ENCODE measurements at regions not wholly inside any gene's neighbourhood (a gene's known extent, or its start where the extent isn't known, plus 50 kb on each side); places are given as distances from the start of the nearest gene placed in this dataset.

DNA sequence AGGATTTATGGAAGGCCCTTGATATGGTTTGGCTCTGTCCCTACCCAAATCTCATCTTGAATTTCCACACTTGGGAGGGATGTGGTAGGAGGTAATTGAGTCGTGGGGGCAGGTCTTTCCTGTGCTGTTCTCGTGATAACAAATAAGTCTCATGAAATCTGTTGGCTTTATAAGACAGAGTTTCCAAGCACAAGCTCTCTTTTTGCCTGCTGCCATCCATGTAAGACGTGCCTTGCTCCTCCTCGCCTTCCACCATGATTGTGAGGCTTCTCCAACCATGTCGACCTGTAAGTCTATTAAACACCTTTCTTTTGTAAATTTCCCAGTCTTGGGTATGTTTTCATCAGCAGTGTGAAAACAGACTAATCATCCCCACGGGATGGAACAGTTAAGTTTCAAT, 557.2 kb upstream of the ISX start:
- Histone ChIP-seq H3K4me1 (no peaks in the 10 kb centered on the region), H3K36me3 (no peaks in the 10 kb centered on the region), H3K9me3 (peaks cover 0 to 18% (median 6%) of the 10 kb centered on the region in 4 donors), H3K4me3 (no peak overlapping the region), H3K27ac (no peak overlapping the region), H3K27me3 (peaks cover 0 to 10% (median 0%) of the 10 kb centered on the region in 3 donors)
- TF ChIP-seq, protein P1, sequence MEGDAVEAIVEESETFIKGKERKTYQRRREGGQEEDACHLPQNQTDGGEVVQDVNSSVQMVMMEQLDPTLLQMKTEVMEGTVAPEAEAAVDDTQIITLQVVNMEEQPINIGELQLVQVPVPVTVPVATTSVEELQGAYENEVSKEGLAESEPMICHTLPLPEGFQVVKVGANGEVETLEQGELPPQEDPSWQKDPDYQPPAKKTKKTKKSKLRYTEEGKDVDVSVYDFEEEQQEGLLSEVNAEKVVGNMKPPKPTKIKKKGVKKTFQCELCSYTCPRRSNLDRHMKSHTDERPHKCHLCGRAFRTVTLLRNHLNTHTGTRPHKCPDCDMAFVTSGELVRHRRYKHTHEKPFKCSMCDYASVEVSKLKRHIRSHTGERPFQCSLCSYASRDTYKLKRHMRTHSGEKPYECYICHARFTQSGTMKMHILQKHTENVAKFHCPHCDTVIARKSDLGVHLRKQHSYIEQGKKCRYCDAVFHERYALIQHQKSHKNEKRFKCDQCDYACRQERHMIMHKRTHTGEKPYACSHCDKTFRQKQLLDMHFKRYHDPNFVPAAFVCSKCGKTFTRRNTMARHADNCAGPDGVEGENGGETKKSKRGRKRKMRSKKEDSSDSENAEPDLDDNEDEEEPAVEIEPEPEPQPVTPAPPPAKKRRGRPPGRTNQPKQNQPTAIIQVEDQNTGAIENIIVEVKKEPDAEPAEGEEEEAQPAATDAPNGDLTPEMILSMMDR (IDR thresholded peaks at IDR 0.05) = no peak
- TF ChIP-seq POLR2A (IDR thresholded peaks at IDR 0.05) (no peak), POLR2AphosphoS5 (IDR thresholded peaks at IDR 0.05) (no peak), EP300 (IDR thresholded peaks at IDR 0.05) (no peak)
- intact Hi-C loops (cut with DNase I; ENCODE audit: low total_unique reads) = no loop called here
- WGBS, 5 donors = 50 to 65% (median 58%) methylated on average over 6 of the region's 6 CpGs
- DNase-seq = no peak

- no peaks in the 10 kb centered on the region for H3K9me3 ChIP-seq
- 80 to 91% (median 88%) methylated on average over 2 of the region's 2 CpGs for WGBS, 5 donors
- no peaks in the 10 kb centered on the region for H3K36me3 ChIP-seq
- H3K27me3 ChIP-seq = no peaks in the 10 kb centered on the region
- DNase-seq = no peak
- TF ChIP-seq POLR2AphosphoS5 (IDR thresholded peaks at IDR 0.05) = no peak
- intact Hi-C loops (cut with DNase I; ENCODE audit: low total_unique reads) = no loop called here
- no peak overlapping the region for H3K4me3 ChIP-seq
- no peak overlapping the region for H3K27ac ChIP-seq
- no peaks in the 10 kb centered on the region for H3K4me1 ChIP-seq
Observed at GRCh38 chr22:34526681-34527080, 539.3 kb upstream of the ISX start.

- Histone ChIP-seq H3K27ac (no peak overlapping the region), H3K4me3 (no peak overlapping the region), H3K4me1 (peaks cover 0 to 8% (median 0%) of the 10 kb centered on the region in 4 donors), H3K27me3 (no peaks in the 10 kb centered on the region), H3K36me3 (no peaks in the 10 kb centered on the region), H3K9me3 (peaks cover 0 to 2% (median 0%) of the 10 kb centered on the region in 4 donors)
- DNase-seq = peak in 1 of 2 donors; percentile 20
- intact Hi-C loops (cut with DNase I; ENCODE audit: low total_unique reads) = no loop called here
- TF ChIP-seq POLR2A (IDR thresholded peaks at IDR 0.05) (no peak), EP300 (IDR thresholded peaks at IDR 0.05) (no peak), POLR2AphosphoS5 (IDR thresholded peaks at IDR 0.05) (no peak)
- TF ChIP-seq, protein P1 (IDR thresholded peaks at IDR 0.05) = no peak
- WGBS, 5 donors = 8 to 23% (median 16%) methylated on average over 4 of the region's 4 CpGs
Observed at GRCh38 chr22:34534101-34534500, 531.9 kb upstream of the ISX start.

DNA sequence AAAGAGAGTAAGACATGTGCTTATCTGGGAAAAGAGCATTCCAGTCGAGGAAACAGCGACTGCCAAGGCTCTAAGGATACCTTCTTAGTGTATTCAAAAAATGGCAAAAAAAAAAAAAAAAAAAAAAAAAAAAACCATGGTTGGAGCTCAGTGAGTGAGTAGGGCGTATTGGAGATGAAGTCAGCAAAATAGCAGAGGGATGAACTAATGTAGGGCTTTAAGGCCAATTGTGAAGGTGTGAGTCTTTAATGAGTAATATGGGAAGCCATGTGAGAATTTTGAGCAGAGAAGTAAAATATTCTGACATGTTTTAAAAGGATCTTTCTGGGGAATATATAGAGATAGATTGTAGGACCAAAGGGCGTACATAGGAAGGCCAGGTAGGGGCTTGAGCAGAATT, 498.6 kb upstream of the ISX start:
- 78 to 88% (median 82%) methylated on average over 4 of the region's 4 CpGs for WGBS, 5 donors
- DNase-seq = no peak
- Histone ChIP-seq H3K9me3 (peaks cover 0 to 4% (median 0%) of the 10 kb centered on the region in 4 donors), H3K36me3 (no peaks in the 10 kb centered on the region), H3K27me3 (peaks cover 0 to 7% (median 0%) of the 10 kb centered on the region in 3 donors), H3K4me1 (no peaks in the 10 kb centered on the region), H3K27ac (no peak overlapping the region), H3K4me3 (no peak overlapping the region)
- TF ChIP-seq, protein P1 (IDR thresholded peaks at IDR 0.05) = no peak
- TF ChIP-seq POLR2AphosphoS5 (IDR thresholded peaks at IDR 0.05) (no peak), EP300 (IDR thresholded peaks at IDR 0.05) (no peak), POLR2A (IDR thresholded peaks at IDR 0.05) (no peak)
- intact Hi-C loops (cut with DNase I; ENCODE audit: low total_unique reads) = no loop called here

DNA sequence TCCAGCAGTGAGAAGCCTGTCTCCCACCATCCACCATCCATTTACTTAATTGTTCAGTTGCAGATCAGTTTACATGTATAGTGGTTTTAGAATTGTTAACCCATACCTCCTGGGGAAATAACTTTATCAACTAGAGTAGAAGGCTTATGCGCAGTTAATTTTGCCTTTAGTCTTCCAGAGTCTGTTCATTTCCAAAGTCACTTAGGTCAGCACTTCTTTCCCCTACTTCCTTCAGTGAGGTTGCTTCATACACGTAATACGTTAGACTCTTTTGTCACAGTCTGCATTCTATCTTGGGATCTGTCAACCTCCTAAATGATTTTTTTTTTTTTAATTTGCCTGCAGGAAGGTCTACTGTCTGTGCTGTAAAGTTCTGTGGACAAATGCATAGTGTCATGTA, 495.6 kb upstream of the ISX start:
- DNase-seq = no peak
- Histone ChIP-seq H3K4me1 (no peaks in the 10 kb centered on the region), H3K36me3 (no peaks in the 10 kb centered on the region), H3K4me3 (no peak overlapping the region), H3K27me3 (no peaks in the 10 kb centered on the region), H3K27ac (no peak overlapping the region), H3K9me3 (peaks cover 0 to 9% (median 4%) of the 10 kb centered on the region in 4 donors)
- 68 to 81% (median 71%) methylated on average over 3 of the region's 3 CpGs for WGBS, 5 donors
- intact Hi-C loops (cut with DNase I; ENCODE audit: low total_unique reads) = no loop called here
- TF ChIP-seq EP300 (IDR thresholded peaks at IDR 0.05) (no peak), POLR2A (IDR thresholded peaks at IDR 0.05) (no peak), POLR2AphosphoS5 (IDR thresholded peaks at IDR 0.05) (no peak)
- TF ChIP-seq, protein P1 (IDR thresholded peaks at IDR 0.05) = no peak

All from stomach (tissue), 8 donors.